ENCODE measurements at regions not wholly inside any gene's neighbourhood (a gene's known extent, or its start where the extent isn't known, plus 50 kb on each side); places are given as distances from the start of the nearest gene placed in this dataset.

GRCh38 chr11:45715418-45715817 is 50.0 kb upstream of the CHST1 start:
- Histone ChIP-seq H3K4me1 (ENCODE audit: control insufficient read depth, extremely low read depth, insufficient read depth, low read length) (no peaks in the 10 kb centered on the region), H3K9me3 (ENCODE audit: control insufficient read depth, low read depth, low read length) (peaks cover 2% of the 10 kb centered on the region), H3K79me2 (ENCODE audit: control insufficient read depth, insufficient read depth, low read length) (no peaks in the 10 kb centered on the region), H3K4me2 (ENCODE audit: control insufficient read depth, extremely low read depth, insufficient read depth, low read depth, low read length) (no peak overlapping the region), H3K9me1 (ENCODE audit: control insufficient read depth, extremely low read depth, insufficient read depth, low read length) (no peaks in the 10 kb centered on the region), H3K27me3 (ENCODE audit: control insufficient read depth, extremely low read depth, insufficient read depth, low read length) (peaks cover 5% of the 10 kb centered on the region), H3K36me3 (ENCODE audit: control insufficient read depth in 2 of 2, extremely low read depth in 1 of 2, insufficient read depth in 2 of 2, low read length in 2 of 2) (no peaks in the 10 kb centered on the region), H3K4me3 (ENCODE audit: control insufficient read depth in 2 of 3, extremely low read depth in 1 of 3, insufficient read depth in 2 of 3, low read depth in 1 of 3, low read length in 3 of 3) (no peak overlapping the region), H3K27ac (ENCODE audit: control insufficient read depth, insufficient read depth, low read length) (no peak overlapping the region), H4K20me1 (ENCODE audit: control insufficient read depth, extremely low read depth, insufficient read depth, low read length) (no peaks in the 10 kb centered on the region), H3K9ac (ENCODE audit: control insufficient read depth, extremely low read depth, insufficient read depth, low read length) (no peak overlapping the region), H2AFZ (ENCODE audit: control insufficient read depth, low read length) (no peak overlapping the region)
- DNase-seq (ENCODE audit: low read depth, low spot score), result no peak
- TF ChIP-seq CTCF (optimal IDR thresholded peaks at IDR 0.05 in 1 of 3, IDR thresholded peaks at IDR 0.05 in 1 of 3, conservative IDR thresholded peaks at IDR 0.05 in 1 of 3; ENCODE audit: extremely low read depth in 1 of 3, insufficient read depth in 2 of 3, low read length in 3 of 3) (no peak), EZH2 (IDR thresholded peaks at IDR 0.05; ENCODE audit: low read length) (no peak)
- dilution Hi-C loops (cut with MboI; ENCODE audit: extremely low pct_ligation_motif_present, low sequenced_read_pairs), result no loop called here
- FAIRE-seq, result no peak

Measured in keratinocyte (primary cell).